Activated T-helper 9 cell treated with anti-CD3 and anti-CD28 coated beads, Interleukin-2, amount 50 U/mL, for 16 hours (primary cell): ENCODE measurements at regions not wholly inside any gene's neighbourhood (a gene's known extent, or its start where the extent isn't known, plus 50 kb on each side); places are given as distances from the start of the nearest gene placed in this dataset.
"Not testable (repeated sequence)": the region's sequence is repeated elsewhere in the genome, so short reads cannot be mapped to it uniquely, and the experiment has no call there.

Experiments
- DNase-seq: peaks from one replicate; pipeline ENCODE4 v3.0.0-alpha.2; 2020; ENCODE audit warnings: low read depth

DNA sequence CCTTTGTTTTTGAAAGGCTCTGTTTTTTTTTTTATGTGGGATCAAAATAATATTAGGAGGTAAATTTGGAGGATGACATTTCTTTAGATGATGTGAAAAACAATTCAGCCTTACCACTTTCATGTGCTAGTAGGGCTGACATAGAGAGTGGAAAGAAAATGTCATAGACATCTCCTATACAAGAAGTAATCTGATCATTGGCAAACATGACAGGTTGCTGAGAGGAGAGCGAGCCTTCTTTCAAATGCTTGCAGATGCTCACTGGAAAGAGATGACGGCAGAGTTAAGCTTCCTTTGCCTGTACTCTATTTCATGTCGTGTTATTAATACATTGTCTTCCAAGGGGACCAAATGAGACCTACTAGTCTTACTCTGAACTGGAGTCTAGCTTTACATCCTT lies 160.1 kb upstream of the DAP start:
- DNase-seq: no peak

DNA sequence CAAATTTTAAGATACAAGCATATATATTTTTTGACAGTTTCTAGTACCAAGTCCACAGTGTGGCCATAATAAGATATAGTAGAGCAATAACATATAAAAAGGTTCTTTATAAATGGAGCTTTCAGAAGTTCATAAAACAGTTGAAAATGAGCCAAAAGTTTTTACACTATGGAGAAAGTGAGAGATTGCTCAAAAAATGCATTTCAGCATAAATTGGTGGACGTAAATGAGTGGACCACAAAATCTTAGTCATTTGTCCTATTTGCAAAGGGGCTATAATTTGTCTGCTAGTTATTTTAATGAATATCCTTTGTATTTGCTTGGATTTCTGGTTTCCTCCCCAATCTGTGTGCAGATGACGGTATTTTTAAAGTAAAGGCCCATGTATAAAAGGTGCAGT lies 159.4 kb upstream of the DAP start:
- no peak for DNase-seq

DNA sequence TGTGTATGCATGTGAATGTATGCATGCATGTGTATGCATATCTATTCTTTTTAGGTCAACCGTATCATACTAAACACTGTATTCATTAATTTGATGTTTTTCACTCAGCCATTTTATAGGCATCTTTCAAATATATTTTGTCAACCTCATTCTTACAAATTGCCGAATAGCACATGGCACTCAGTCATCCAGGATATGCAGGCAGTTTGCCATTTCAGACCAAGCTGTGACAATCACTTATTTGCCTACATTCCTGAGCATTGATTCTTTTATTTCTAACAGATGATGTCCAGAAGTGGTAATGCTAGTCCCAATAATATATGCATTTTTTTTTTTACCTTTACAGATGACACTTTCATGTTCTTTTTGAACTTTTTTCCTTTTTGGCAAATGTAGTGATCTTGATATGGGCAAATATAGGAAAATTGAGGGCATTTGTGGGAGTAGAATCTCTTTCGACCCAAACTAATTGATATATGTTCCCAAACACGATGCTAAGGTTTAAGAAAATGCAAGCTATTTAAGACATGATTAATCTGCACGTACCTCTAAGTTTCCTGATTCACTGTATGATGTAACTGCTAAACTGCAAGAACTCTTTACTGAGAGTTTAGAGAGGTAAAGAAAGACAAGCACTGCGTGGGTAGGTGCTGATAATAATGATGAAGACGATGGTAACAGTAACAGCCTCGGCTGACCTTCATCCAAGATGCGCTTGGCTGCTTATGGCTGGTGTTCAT lies 153.9 kb upstream of the DAP start:
- DNase-seq: no peak

DNA sequence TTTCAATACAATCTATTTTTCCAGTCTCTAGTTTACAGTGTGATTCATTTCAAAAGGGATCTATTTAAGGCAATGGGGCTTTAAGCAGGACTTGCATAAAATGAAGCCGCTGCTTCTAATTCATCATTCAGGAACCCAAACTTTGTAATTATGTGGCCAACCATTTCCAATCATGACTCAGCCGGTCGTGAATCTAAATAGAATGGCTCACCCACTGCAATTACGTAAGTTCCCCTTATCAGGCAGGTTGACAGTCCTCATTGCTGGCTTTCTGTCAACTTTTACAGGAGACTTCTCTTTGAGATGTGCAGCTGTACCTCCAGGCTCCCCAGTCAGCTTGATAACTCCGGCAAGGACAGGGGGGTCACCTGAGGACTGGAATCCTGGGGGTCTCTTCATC lies 152.8 kb upstream of the DAP start:
- DNase-seq: no peak

DNA sequence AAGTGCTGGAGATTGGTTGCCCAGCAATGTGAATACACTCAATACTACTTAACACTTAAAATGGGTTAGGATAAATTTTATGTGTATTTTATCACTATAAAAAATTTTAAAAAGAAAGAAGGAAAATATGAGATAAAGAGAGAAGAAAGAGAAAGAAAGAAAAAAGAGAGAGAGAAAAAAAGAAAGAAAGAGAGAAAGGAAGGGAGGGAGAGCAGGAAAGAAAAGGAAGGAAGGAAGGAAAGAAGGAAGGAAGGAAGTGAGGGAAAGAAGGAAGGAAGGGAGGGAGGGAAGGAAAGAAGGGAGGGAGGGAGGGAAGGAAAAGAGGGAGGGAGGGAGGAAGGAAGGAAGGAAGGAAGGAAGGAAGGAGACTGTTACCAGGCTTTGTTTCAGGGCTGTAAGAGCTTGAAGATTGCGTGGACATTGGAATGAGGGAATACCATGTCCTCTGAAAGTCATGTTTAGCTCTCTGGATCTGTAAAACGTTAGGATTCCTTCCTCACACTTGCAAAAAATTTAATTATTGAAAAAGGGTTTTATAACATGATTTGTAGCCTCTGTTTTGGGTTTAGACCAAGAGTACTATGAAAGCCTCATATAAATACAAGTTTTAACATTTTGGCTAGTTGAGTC lies 152.3 kb upstream of the DAP start:
- no peak for DNase-seq

DNA sequence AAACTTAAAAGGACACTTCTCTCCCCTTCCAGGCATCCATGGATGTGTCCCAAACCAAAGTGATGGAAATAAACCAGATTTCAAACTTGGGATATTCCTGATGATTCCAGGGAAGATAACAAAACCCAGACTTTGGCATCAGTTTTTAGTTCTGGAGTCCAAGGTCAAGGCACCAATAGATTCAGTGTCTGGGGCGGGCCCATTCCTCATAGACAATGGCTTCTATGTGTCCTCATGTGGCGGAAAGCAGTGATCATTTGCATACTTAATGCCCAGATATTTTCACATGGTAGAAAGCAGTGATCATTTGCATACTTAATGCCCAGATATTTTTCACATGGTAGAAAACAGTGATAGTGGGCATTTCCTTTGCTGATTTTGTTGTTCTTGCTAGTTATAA lies 151.4 kb upstream of the DAP start:
- DNase-seq: no peak

DNA sequence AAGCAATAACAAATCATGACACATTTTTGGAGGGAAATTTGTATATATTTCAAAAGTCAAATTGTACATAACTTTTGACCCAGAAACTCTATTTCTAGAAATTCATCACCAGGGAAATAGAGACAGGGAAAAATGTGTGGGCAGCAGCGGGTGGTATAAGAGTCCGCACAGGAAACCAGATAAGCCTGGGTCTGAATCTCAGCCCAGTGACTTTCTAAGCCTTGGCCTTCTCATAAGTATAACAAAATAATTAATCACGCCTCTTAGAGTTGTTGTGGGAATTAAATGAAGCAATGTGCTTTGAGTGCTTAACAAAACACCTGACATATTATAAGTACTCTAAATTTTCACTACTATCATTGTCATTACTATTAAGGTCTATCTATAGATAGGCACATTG lies 149.2 kb upstream of the DAP start:
- no peak for DNase-seq

DNA sequence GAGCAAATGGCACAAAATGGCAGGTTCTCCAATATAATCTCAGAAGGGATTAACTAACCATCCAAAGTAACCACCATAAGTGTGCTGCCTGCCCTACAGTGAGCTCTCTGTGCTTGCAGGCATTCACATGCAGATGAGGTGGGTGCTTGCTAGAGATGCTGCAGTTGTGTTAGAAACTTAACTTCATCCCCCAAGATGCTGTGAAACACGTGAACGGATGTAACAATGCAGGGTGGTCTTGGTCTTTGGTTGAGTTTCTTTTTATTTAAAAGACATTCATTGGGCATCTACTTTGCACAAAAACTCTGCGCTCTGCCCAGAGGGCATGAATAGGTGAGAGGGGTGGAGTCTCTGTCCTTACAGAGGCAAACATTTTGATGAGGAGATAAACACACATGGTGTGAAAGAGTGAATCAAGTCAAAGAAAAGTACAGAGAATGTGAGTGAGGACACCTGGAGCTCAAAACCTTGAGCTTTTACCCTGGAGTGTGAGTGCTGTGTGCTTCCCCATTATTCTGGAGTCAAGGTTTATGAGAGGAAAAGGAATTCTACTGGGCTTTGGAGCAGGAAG lies 143.9 kb upstream of the DAP start:
- no peak for DNase-seq

DNA sequence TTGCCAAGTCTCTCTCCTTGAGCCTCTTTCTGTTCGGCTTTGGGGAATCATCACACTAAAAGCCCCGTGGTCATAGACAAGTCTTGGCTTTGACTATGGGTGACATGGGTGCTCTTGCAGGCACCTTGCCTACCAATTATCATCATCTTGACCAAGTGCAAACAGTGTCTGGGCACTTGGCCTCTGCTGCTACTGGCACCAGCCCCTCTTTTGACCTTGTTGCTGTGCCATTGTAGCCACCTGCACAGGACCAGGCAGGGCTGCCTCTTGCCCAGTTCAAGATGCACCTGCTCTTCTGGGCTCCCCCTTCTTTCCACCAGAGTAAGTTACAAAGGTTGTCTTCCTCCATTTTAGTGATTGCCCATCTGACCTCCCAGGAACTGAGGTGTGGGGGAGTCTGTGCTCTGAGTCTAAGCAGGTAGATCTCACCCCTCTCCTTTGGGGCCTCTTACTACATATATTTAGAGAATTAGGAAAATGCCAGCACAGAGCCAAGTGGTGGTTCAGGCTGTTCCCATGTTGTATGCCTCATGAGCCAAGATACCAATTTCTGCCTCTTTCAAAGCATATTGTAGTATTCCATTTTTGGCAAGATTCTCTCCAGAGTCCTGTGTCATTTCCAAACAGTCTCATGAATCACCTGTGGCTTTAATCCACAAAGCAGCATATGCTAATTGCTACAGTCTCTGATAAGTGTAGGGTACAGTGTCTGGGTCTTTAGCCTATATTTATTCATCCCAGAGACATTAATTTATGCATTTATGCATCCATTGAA lies 142.9 kb upstream of the DAP start:
- DNase-seq: no peak

DNA sequence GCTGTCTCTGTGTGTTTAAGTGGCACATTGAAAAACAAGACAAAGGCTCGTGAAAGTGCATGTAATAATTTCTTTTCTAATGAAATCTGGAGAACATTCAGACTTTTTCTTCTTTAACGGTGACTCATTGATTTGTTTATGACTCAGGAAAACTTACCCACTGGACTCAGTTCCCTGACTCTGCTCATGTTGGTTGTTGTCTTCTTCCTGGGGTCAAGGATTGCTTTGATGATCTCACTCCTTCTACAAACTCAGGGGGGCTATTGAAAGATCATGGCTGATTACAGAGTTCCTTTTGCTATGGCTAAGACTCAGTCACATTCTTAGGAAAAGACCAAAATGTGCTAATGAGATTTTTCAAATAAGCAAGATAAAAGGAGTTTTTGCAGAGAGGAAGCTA lies 141.1 kb upstream of the DAP start:
- no peak for DNase-seq

DNA sequence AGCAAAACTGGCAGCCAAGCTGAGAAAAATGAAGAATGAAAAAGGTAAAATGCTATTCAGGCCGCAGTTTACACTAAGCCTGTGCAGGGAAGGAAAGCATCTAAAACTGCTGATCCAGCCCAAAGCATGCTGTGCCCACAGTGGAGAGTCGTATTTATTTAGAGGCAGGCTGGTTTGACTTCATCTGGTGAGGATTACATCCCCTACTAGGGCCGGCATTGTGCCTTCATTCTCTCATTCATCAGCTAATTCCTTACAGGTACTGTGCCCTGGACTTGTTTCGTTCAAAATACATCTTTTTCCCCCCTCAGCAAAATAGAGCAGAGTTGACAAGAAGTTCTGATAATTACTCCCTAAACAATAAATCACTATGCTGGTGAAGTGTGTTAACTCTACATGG lies 137.5 kb upstream of the DAP start:
- DNase-seq: no peak

DNA sequence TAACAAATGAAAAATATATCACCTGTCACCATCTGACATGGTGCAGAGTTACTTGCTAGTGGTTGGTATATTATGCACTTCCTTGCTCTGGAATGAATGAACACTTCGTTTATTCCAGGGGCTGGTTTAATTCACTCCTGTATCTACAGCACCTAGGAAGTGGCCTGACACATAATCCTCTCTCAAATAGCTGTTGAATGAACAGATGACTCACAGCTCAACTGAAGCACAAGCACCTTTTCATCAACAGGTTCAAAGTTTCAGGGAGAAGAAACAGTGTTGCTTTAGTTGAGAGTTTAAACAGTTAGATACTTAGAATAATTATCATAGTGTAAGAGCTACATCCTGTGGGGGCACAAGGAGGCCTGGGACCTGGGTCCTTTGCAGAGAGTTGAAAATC lies 135.0 kb upstream of the DAP start:
- no peak for DNase-seq

DNA sequence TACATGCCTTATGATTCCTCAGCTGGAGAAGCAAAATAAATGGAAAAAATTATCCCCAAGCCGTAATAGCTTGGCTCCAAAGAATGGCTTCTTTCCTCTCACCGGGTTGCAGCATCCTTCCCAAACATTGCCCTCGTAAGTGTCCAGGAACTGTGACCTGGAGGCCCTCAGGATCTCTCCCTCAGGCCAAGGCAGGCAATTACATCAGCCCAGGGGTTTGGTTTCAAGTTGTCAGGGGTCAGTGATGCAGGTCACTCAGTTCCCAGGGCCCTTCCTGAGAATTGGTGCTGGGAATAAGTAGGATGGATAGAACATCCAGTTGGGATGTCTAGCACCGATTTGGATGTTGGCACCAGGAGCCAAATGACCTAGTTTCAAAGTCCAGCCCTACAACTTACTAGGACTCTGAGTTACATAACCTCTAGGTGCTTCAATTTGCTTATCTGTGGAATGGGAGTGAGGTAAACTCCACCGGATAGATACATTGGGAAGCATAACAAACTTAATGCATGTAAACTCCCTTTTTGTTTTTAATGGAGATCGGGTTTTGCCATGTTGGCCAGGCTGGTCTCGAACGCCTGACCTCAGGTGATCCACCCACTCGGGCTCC lies 133.5 kb upstream of the DAP start:
- DNase-seq: no peak

DNA sequence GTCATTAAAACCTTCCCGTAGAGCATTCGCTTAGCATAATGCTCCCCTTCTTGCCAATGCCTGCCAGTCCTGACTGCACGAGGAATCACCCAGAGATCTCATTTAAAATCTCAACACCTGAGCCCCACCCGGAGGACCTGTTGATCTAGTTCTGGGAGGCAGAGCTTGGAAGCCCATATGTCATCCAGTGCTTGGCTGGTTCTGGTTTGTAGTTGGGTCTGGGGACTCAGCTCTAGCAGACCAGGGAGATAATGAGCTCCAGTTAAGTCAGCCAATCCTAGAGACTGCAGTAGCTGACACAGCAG lies 131.8 kb upstream of the DAP start:
- DNase-seq: no peak

DNA sequence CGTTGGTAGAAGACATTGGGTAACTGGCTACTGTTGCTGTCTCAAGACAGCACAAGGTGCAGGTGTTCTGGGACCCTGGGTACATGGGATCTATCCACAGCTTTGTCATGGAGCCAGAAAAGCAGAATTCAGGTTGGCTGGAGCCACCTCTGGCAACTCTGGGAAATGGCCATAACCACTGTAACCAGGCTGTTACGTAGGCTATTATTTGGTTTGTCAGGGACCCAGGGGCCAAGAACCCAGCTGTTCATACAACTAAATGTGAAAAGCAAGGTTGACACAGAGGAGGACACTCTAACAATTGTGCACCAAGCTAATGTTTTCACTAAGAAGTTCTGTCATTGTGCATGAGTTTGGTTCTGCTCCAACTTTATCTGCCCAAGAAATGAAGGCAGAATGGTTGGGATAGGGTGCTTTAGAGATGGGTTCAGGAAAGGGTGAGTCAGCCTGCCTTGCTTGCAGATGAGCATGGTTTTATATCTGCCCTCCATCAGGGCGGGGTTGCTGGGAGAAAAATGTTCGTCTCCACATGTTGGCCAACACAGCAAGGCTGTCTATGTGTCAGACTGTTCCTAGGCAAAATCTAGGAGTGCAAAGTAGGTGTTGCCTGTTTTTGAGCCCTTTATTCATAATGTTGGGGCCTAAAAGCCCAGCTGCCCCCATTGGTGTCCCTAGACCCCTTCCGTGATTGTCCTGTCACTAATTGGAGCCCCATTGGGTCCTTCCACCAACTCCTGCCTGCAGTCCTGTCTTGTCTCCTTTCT lies 131.3 kb upstream of the DAP start:
- no peak for DNase-seq

DNA sequence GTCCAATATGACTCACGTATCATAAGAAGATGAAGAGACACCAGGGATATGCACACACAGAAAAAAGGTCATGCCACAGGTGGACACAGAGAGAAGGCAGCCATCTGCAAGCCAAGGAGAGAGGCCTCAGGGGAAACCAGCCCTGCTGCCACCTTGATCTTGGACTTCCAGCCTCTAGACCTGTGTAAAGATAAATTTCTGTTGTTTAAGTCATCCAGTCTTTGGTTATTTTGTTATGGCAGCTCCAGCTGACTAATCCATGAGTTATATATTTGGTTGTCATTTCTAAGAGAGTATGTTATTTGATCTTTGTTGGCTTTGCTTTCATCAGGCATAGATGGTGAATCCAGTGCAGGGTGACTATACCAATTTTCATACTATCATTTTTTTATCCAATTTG lies 130.2 kb upstream of the DAP start:
- no peak for DNase-seq

DNA sequence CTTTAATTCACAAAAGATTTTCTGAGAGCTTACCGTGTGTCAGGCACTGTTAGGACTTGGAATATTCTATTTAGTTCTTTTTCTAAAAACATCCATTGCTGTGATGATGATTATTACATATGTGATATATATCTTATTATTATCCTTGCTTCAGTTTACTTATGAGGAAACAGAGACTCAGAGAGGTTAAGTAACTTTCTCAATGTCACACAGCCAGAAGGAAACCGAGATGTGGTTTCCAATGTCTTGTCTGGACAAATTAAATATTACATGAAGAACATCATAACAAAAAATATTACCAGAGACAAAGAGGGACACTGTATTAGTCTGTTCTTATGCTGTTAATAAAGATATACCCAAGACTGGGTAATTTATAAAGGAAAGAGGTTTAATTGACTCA lies 125.5 kb upstream of the DAP start:
- no peak for DNase-seq

DNA sequence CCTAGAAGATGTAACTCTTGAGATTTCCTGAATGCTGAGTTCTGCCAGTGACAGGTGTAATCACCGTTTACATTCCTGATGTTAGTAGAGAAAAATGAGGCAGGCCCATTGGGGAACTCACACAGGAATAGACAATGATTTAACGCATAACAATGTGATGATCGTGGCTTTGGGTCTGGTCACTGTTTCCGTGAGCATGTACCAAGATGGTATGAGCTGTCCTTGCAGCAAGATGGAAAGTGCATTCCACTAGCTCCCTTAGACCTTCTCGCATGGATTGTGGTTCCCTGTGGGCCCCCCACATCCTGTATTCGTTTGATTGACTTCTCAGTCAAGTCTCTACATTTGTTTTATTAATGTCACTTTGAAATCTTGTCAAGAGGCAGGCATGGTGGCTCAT lies 124.0 kb upstream of the DAP start:
- no peak for DNase-seq

DNA sequence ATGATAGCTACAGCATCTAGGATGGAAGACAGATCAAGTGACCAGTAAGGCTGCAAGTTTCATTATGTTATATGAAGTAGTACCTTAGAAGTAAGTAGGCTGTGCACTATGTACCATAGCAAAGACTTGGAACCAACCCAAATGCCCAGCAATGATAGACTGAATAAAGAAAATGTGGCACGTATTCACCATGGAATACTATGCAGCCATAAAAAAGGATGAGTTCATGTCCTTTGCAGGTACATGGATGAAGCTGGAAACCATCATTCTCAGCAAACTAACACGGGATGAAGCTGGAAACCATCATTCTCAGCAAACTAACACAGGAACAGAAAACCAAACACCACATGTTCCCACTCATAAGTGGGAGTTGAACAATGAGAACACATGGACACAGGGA lies 122.9 kb upstream of the DAP start:
- not testable (repeated sequence) for DNase-seq

DNA sequence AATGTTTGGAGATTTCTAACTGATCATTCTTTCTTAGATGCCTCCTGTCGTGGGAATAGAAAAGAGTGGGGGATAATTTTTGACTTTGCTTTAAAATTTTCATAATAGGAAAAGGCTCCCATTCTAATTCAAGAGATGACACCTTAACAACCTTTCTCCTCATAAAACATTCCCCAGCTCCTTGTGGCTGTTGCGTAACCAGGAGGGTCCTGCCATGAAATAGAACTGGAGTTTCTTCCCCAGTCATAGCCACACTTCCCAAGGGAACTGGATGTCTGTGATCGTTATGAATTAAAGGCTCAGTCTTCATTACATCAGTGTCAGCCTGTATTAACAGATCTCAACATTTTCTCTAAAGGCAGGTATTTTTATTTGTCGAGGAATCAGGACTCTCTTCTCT lies 119.9 kb upstream of the DAP start:
- no peak for DNase-seq

DNA sequence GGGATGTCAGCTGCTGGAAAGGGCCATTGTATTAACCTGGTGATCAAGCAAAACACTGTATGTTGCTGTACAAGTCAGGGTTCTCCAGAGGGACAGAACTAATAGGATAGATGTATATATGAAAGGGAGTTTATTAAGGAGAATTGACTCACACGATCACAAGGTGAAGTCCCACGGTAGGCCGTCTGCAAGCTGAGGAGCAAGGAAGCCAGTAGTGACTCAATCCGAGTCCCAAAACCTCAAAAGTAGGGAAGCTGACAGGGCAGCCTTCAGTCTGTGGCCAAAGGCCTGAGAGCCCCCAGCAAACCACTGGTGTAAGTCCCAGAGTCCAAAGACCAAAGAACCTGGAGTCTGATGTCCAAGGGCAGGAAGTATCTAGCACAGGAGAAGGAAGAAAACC lies 116.0 kb upstream of the DAP start:
- not testable (repeated sequence) for DNase-seq
